BLaER1 (cell line): ENCODE measurements at regions not wholly inside any gene's neighbourhood (a gene's known extent, or its start where the extent isn't known, plus 50 kb on each side); places are given as distances from the start of the nearest gene placed in this dataset.

ENCODE experiments used
- H3K27ac ChIP-seq: shearing (Covaris generic); formaldehyde crosslinking; 2 replicates; pipeline ENCODE4 v1.8.1; 2022
- H3K27me3 ChIP-seq: shearing (Covaris generic); formaldehyde crosslinking; 2 replicates; pipeline ENCODE4 v1.8.1; 2022
- H3K36me3 ChIP-seq: shearing (Covaris generic); formaldehyde crosslinking; 2 replicates; pipeline ENCODE4 v1.8.1; 2022
- H3K4me1 ChIP-seq: shearing (Covaris generic); formaldehyde crosslinking; 2 replicates; pipeline ENCODE4 v1.8.1; 2022
- H3K4me2 ChIP-seq: shearing (Covaris generic); formaldehyde crosslinking; 2 replicates; pipeline ENCODE4 v1.8.1; 2022
- H3K4me3 ChIP-seq: shearing (Covaris generic); formaldehyde crosslinking; 2 replicates; pipeline ENCODE4 v1.8.1; 2022
- H3K9ac ChIP-seq: shearing (Covaris generic); formaldehyde crosslinking; 2 replicates; pipeline ENCODE4 v1.8.1; 2022
- H3K9me3 ChIP-seq: shearing (Covaris generic); formaldehyde crosslinking; 2 replicates; pipeline ENCODE4 v1.8.1; 2022
- H4K20me1 ChIP-seq: shearing (Covaris generic); formaldehyde crosslinking; 2 replicates; pipeline ENCODE4 v1.8.1; 2022
- Cebpa-rat ChIP-seq: shearing (Covaris generic); IDR thresholded peaks from 2 replicates; pipeline ENCODE4 v1.8.1; 2022

GRCh38 chr4:26113339-26113940 lies 199.4 kb downstream of the SMIM20 start:
- Histone ChIP-seq H3K4me3 (no peak overlapping the region), H3K9me3 (peaks cover 31% of the 10 kb centered on the region), H3K9ac (no peak overlapping the region), H3K36me3 (no peaks in the 10 kb centered on the region), H3K4me2 (no peak overlapping the region), H3K27me3 (no peaks in the 10 kb centered on the region), H3K4me1 (no peaks in the 10 kb centered on the region), H4K20me1 (no peaks in the 10 kb centered on the region), H3K27ac (no peak overlapping the region)
- no peak for TF ChIP-seq Cebpa-rat

- H3K4me1 ChIP-seq = no peaks in the 10 kb centered on the region
- H4K20me1 ChIP-seq = no peaks in the 10 kb centered on the region
- no peak overlapping the region for H3K4me3 ChIP-seq
- H3K27ac ChIP-seq = no peak overlapping the region
- H3K27me3 ChIP-seq = no peaks in the 10 kb centered on the region
- H3K4me2 ChIP-seq = no peak overlapping the region
- no peaks in the 10 kb centered on the region for H3K36me3 ChIP-seq
- H3K9me3 ChIP-seq = peaks cover 31% of the 10 kb centered on the region
- no peak overlapping the region for H3K9ac ChIP-seq
- TF ChIP-seq Cebpa-rat = no peak
Observed at GRCh38 chr4:26116057-26116456, 202.0 kb downstream of the SMIM20 start.

- no peak overlapping the region for H3K9ac ChIP-seq
- H3K4me3 ChIP-seq = no peak overlapping the region
- no peak overlapping the region for H3K4me2 ChIP-seq
- H3K27ac ChIP-seq = no peak overlapping the region
- H3K36me3 ChIP-seq = no peaks in the 10 kb centered on the region
- TF ChIP-seq Cebpa-rat = no peak
- no peaks in the 10 kb centered on the region for H3K9me3 ChIP-seq
- no peaks in the 10 kb centered on the region for H3K27me3 ChIP-seq
- H3K4me1 ChIP-seq = no peaks in the 10 kb centered on the region
- H4K20me1 ChIP-seq = no peaks in the 10 kb centered on the region
Observed at GRCh38 chr4:26120098-26120825, 200.6 kb upstream of the RBPJ start.

- no peaks in the 10 kb centered on the region for H3K36me3 ChIP-seq
- no peak overlapping the region for H3K27ac ChIP-seq
- H3K4me2 ChIP-seq = no peak overlapping the region
- no peaks in the 10 kb centered on the region for H4K20me1 ChIP-seq
- no peak overlapping the region for H3K4me3 ChIP-seq
- no peaks in the 10 kb centered on the region for H3K27me3 ChIP-seq
- TF ChIP-seq Cebpa-rat = no peak
- H3K9ac ChIP-seq = no peak overlapping the region
- peaks cover 14% of the 10 kb centered on the region for H3K4me1 ChIP-seq
- H3K9me3 ChIP-seq = no peaks in the 10 kb centered on the region
Observed at GRCh38 chr4:26122690-26123089, 198.1 kb upstream of the RBPJ start.

GRCh38 chr4:26124753-26125321 lies 196.0 kb upstream of the RBPJ start:
- Histone ChIP-seq H3K4me2 (no peak overlapping the region), H3K27ac (no peak overlapping the region)

GRCh38 chr4:26126143-26126718 lies 194.6 kb upstream of the RBPJ start:
- Histone ChIP-seq H3K9me3 (no peaks in the 10 kb centered on the region), H3K4me1 (peaks cover 14% of the 10 kb centered on the region), H4K20me1 (no peaks in the 10 kb centered on the region), H3K36me3 (no peaks in the 10 kb centered on the region), H3K27ac (no peak overlapping the region), H3K27me3 (no peaks in the 10 kb centered on the region), H3K4me3 (no peak overlapping the region), H3K9ac (no peak overlapping the region), H3K4me2 (peak overlapping the region; percentile 34)
- no peak for TF ChIP-seq Cebpa-rat

More at GRCh38 chr4:26124753-26125321, 196.0 kb upstream of the RBPJ start:
- no peak for TF ChIP-seq Cebpa-rat
- Histone ChIP-seq H4K20me1 (no peaks in the 10 kb centered on the region), H3K36me3 (no peaks in the 10 kb centered on the region), H3K27me3 (no peaks in the 10 kb centered on the region), H3K4me3 (no peak overlapping the region), H3K4me1 (peaks cover 14% of the 10 kb centered on the region), H3K9me3 (no peaks in the 10 kb centered on the region), H3K9ac (no peak overlapping the region)

- no peak overlapping the region for H3K4me2 ChIP-seq
- H3K27me3 ChIP-seq = no peaks in the 10 kb centered on the region
- no peaks in the 10 kb centered on the region for H3K9me3 ChIP-seq
- no peak for TF ChIP-seq Cebpa-rat
- H3K27ac ChIP-seq = no peak overlapping the region
- no peak overlapping the region for H3K4me3 ChIP-seq
- no peaks in the 10 kb centered on the region for H4K20me1 ChIP-seq
- no peaks in the 10 kb centered on the region for H3K36me3 ChIP-seq
- H3K9ac ChIP-seq = no peak overlapping the region
- peaks cover 22% of the 10 kb centered on the region for H3K4me1 ChIP-seq
Observed at GRCh38 chr4:26126994-26127393, 193.8 kb upstream of the RBPJ start.

- Histone ChIP-seq H3K27ac (no peak overlapping the region), H3K27me3 (no peaks in the 10 kb centered on the region), H3K4me3 (no peak overlapping the region), H3K4me1 (peaks cover 31% of the 10 kb centered on the region), H3K36me3 (no peaks in the 10 kb centered on the region), H3K4me2 (no peak overlapping the region), H3K9ac (no peak overlapping the region), H4K20me1 (no peaks in the 10 kb centered on the region), H3K9me3 (peaks cover 2% of the 10 kb centered on the region; the same call in 1 of the 2 replicates)
- TF ChIP-seq Cebpa-rat = no peak
Observed at GRCh38 chr4:26127851-26128337, 192.9 kb upstream of the RBPJ start.

- Histone ChIP-seq H3K4me3 (no peak overlapping the region), H3K27me3 (no peaks in the 10 kb centered on the region), H3K4me1 (peaks cover 38% of the 10 kb centered on the region), H3K9ac (no peak overlapping the region), H3K4me2 (no peak overlapping the region), H3K36me3 (no peaks in the 10 kb centered on the region), H3K27ac (no peak overlapping the region), H3K9me3 (peaks cover 11% of the 10 kb centered on the region), H4K20me1 (no peaks in the 10 kb centered on the region)
- TF ChIP-seq Cebpa-rat = no peak
Observed at GRCh38 chr4:26130173-26130572, 190.6 kb upstream of the RBPJ start.
